Muscle of leg (tissue), 3 donors: ENCODE measurements at regions not wholly inside any gene's neighbourhood (a gene's known extent, or its start where the extent isn't known, plus 50 kb on each side); places are given as distances from the start of the nearest gene placed in this dataset.
"Not testable (repeated sequence)": the region's sequence is repeated elsewhere in the genome, so short reads cannot be mapped to it uniquely, and the experiment has no call there.

Experiments used
- DNase-seq: peaks from one replicate; pipeline ENCODE4 v3.0.0; 2013
- H3K27ac ChIP-seq: one replicate; pipeline ENCODE4 v1.5.1; 2013; ENCODE audit warnings: mild to moderate bottlenecking, low read length, control low read depth
- H3K27me3 ChIP-seq: one replicate; pipeline ENCODE4 v1.6.1; 2013; ENCODE audit warnings: low read length; ENCODE audit not compliant: control insufficient read depth, insufficient read depth
- H3K36me3 ChIP-seq: one replicate; pipeline ENCODE4 v1.6.1; 2013; ENCODE audit warnings: low read length; ENCODE audit not compliant: control insufficient read depth, insufficient read depth
- H3K4me1 ChIP-seq: one replicate; pipeline ENCODE4 v1.6.1; 2013; ENCODE audit warnings: low read length; ENCODE audit not compliant: control insufficient read depth, insufficient read depth
- H3K4me3 ChIP-seq: one replicate; pipeline ENCODE4 v1.5.1; 2013; ENCODE audit warnings: low read length, control low read depth
- H3K9me3 ChIP-seq: replicated peaks from 2 replicates; pipeline ENCODE4 v1.6.1; 2013; ENCODE audit warnings: low read depth, low read length; ENCODE audit not compliant: control insufficient read depth
- WGBS: methylation state at CpG from one replicate; pipeline ENCODE4 v1.1.5; 2013; ENCODE audit warnings: missing lambda C conversion rate; ENCODE audit not compliant: insufficient coverage; 5-methylcytosine and 5-hydroxymethylcytosine counted together

DNA sequence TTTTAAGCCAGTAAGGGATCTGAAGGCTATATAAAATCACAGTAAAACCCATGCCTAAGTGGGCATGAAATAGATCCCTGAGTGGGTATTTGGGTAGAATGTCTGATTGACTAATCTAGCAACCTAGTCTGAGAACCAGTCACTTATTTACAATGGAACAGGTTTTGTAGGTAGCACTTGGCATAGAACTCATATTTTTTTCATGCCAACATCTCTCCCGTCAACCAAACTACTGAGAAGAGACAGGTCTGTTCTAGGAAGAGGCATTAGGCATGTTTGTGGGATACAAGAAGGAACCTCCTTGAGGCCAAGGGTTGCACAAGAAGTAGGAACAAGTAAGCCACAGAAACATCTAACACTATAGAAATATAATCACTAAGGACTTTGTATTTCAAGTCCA lies 840.4 kb upstream of the TENM4 start:
- no CpG with 5 or more reads among the region's 1 CpG for WGBS
- H3K9me3 ChIP-seq: no peaks in the 10 kb centered on the region
- H3K4me1 ChIP-seq: no peaks in the 10 kb centered on the region
- no peak overlapping the region for H3K4me3 ChIP-seq
- no peak overlapping the region for H3K27ac ChIP-seq
- no peaks in the 10 kb centered on the region for H3K36me3 ChIP-seq
- DNase-seq: no peak
- H3K27me3 ChIP-seq: no peaks in the 10 kb centered on the region

DNA sequence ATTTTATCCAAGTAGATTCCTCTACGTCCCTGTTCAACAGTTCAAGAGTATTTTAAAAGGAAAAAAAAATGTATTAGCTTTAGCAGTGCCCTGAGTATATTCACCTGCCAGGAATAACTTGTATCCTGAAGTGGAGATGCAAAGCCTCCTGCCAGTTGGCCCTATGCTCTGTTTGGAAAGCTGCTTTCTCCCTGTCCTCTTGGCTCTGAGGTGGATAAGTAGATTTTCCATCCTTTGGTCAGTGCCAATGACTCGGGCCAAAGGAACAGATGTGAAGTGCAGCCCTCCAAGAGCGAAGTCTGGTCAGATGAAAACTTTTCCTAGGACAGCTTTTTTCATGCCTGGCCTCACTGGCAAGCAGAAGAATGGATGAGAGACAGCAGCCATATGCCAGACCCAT lies 839.9 kb upstream of the TENM4 start:
- whole genome bisulfite sequencing: 10% methylated on average over 2 of the region's 3 CpGs
- no peaks in the 10 kb centered on the region for H3K4me1 ChIP-seq
- no peaks in the 10 kb centered on the region for H3K9me3 ChIP-seq
- H3K4me3 ChIP-seq: no peak overlapping the region
- no peak overlapping the region for H3K27ac ChIP-seq
- no peaks in the 10 kb centered on the region for H3K36me3 ChIP-seq
- DNase-seq: peak; percentile 96
- H3K27me3 ChIP-seq: no peaks in the 10 kb centered on the region

DNA sequence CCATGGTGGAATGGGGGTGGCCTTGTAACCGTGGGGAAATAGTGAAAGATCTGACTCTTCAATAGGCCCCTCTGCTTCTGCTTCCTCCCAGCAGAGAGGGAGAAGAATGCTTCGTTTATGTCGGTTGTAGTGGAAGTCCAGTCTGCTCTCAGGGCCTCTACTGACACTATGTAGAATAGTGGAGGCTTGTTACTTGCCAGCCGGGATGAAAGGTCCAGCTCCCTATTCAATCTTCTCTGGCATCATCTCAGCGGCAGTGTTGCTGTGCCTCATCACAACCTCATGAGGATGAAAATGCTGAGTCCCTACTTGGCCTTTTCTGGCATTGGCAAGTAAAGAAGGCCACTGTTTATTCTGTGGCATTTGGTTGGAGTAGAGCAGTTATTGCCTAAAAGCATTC lies 820.9 kb upstream of the TENM4 start:
- Histone ChIP-seq H3K27me3 (no peaks in the 10 kb centered on the region), H3K4me3 (no peak overlapping the region), H3K4me1 (no peaks in the 10 kb centered on the region), H3K27ac (no peak overlapping the region), H3K9me3 (no peaks in the 10 kb centered on the region), H3K36me3 (no peaks in the 10 kb centered on the region)
- no peak for DNase-seq
- WGBS: no CpG with 5 or more reads among the region's 5 CpGs

DNA sequence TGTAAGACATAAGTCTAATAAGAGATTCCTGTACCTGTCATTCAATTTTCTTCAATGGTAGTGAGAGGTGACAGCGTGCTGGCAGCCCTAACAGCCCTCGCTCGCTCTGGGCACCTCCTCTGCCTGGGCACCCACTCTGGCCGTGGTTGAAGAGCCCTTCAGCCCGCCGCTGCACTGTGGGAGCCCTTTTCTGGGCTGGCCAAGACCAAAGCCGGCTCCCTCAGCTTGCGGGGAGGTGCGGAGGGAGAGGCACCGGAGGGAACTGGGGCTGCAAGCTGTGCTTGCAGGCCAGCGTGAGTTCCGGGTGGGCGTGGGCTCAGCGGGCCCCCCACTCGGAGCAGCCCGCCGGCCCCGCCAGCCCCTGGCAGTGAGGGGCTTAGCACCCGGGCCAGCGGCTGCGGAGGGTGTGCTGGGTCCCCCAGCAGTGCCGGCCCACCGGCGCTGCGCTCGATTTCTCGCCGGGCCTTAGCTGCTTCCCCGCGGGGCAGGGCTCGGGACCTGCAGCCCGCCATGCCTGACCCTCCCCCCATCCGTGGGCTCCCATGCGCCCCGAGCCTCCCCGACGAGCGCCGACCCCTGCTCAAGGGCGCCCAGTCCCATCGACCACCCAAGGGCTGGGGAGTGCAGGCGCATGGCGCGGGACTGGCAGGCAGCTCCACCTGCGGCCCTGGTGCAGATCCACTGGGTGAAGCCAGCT lies 816.6 kb upstream of the TENM4 start:
- 87% methylated on average over 22 of the region's 45 CpGs for WGBS
- not testable (repeated sequence) for H3K4me1 ChIP-seq, H3K4me3 ChIP-seq, H3K27me3 ChIP-seq, H3K36me3 ChIP-seq, DNase-seq, H3K9me3 ChIP-seq, H3K27ac ChIP-seq

DNA sequence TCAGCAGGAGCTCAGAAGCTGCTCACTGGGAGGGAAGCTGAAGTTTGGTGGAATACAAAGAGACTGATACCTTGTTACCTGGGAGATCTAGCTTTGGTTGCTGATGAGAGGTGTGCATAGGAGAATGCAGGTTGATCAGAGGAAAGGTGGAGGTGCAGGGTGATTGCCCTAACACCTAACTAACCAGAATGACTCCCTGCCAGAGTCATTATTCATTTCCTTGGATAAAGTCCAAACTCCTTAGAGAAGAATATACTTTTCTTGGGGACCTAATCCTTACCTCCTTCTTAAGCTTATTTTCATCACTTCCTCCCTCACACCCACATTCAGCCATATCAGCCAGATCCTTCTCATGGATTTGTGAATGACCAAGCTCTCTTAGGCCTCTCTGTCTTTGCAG lies 814.2 kb upstream of the TENM4 start:
- H3K4me3 ChIP-seq: no peak overlapping the region
- DNase-seq: no peak
- H3K36me3 ChIP-seq: no peaks in the 10 kb centered on the region

DNA sequence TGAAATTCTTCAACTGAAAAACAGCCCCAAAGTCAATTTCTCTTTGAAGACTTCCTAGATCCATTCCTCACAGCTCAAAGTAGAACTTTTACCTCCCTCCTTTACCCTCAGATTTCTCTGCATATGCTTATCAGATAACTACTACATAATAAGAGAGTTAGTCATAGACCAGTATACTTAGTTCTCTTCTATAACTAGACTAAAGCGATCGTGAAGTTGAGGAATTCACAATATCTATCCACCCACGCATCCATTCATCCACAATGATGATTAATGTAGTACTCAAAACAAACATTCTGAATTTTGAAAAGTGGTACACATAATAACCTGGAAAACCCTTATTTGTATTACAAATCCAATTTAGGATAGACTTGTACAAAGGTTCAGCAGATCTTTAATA lies 800.9 kb upstream of the TENM4 start:
- H3K27ac ChIP-seq: no peak overlapping the region
- H3K36me3 ChIP-seq: no peaks in the 10 kb centered on the region

More for the DNA sequence above, 814.2 kb upstream of the TENM4 start:
- no peaks in the 10 kb centered on the region for H3K4me1 ChIP-seq
- no peaks in the 10 kb centered on the region for H3K9me3 ChIP-seq
- H3K27me3 ChIP-seq: no peaks in the 10 kb centered on the region
- no peak overlapping the region for H3K27ac ChIP-seq

GRCh38 chr11:80240245-80240644 lies 799.4 kb upstream of the TENM4 start:
- H3K27ac ChIP-seq: no peak overlapping the region
- DNase-seq: no peak
- H3K4me1 ChIP-seq: no peaks in the 10 kb centered on the region
- H3K27me3 ChIP-seq: no peaks in the 10 kb centered on the region
- WGBS: no CpG with 5 or more reads among the region's 1 CpG
- no peaks in the 10 kb centered on the region for H3K36me3 ChIP-seq
- H3K4me3 ChIP-seq: no peak overlapping the region
- peaks cover 2% of the 10 kb centered on the region for H3K9me3 ChIP-seq

More for the DNA sequence above, 800.9 kb upstream of the TENM4 start:
- H3K27me3 ChIP-seq: no peaks in the 10 kb centered on the region
- H3K4me1 ChIP-seq: no peaks in the 10 kb centered on the region
- WGBS: no CpG with 5 or more reads among the region's 3 CpGs
- H3K4me3 ChIP-seq: no peak overlapping the region
- no peak for DNase-seq
- H3K9me3 ChIP-seq: peaks cover 2% of the 10 kb centered on the region

- Histone ChIP-seq H3K9me3 (peaks cover 2% of the 10 kb centered on the region), H3K27ac (no peak overlapping the region), H3K4me3 (no peak overlapping the region), H3K36me3 (no peaks in the 10 kb centered on the region), H3K4me1 (no peaks in the 10 kb centered on the region), H3K27me3 (no peaks in the 10 kb centered on the region)
- peak; percentile 12 for DNase-seq
- 88% methylated on average over 1 of the region's 1 CpG for WGBS
Observed at GRCh38 chr11:80239217-80239616, 798.4 kb upstream of the TENM4 start.

GRCh38 chr11:80227915-80228314 lies 787.1 kb upstream of the TENM4 start:
- Histone ChIP-seq H3K9me3 (peaks cover 14% of the 10 kb centered on the region), H3K36me3 (no peaks in the 10 kb centered on the region)

GRCh38 chr11:80214413-80214812 lies 773.6 kb upstream of the TENM4 start:
- no peaks in the 10 kb centered on the region for H3K27me3 ChIP-seq
- H3K4me3 ChIP-seq: no peak overlapping the region
- no peaks in the 10 kb centered on the region for H3K36me3 ChIP-seq
- H3K9me3 ChIP-seq: peaks cover 6% of the 10 kb centered on the region
- H3K27ac ChIP-seq: no peak overlapping the region
- no peaks in the 10 kb centered on the region for H3K4me1 ChIP-seq
- 61% methylated on average over 2 of the region's 2 CpGs for WGBS
- no peak for DNase-seq

More at GRCh38 chr11:80227915-80228314, 787.1 kb upstream of the TENM4 start:
- DNase-seq: no peak
- H3K27me3 ChIP-seq: no peaks in the 10 kb centered on the region
- no peak overlapping the region for H3K4me3 ChIP-seq
- no peak overlapping the region for H3K27ac ChIP-seq
- no peaks in the 10 kb centered on the region for H3K4me1 ChIP-seq

- no CpG with 5 or more reads among the region's 3 CpGs for WGBS
- Histone ChIP-seq H3K36me3 (no peaks in the 10 kb centered on the region), H3K9me3 (peaks cover 6% of the 10 kb centered on the region), H3K27me3 (no peaks in the 10 kb centered on the region), H3K4me3 (no peak overlapping the region), H3K27ac (no peak overlapping the region), H3K4me1 (no peaks in the 10 kb centered on the region)
- DNase-seq: no peak
Observed at GRCh38 chr11:80211673-80212072, 770.8 kb upstream of the TENM4 start.
